Activated gamma-delta T cell treated with anti-CD3 and anti-CD28 coated beads, Interleukin-2, amount 50 U/mL, for 16 hours (primary cell): ENCODE measurements at regions not wholly inside any gene's neighbourhood (a gene's known extent, or its start where the extent isn't known, plus 50 kb on each side); places are given as distances from the start of the nearest gene placed in this dataset.
"Not testable (repeated sequence)": the region's sequence is repeated elsewhere in the genome, so short reads cannot be mapped to it uniquely, and the experiment has no call there.

Source experiments
- DNase-seq: peaks from one replicate; pipeline ENCODE4 v3.0.0-alpha.2; 2020; ENCODE audit warnings: low read depth

DNA sequence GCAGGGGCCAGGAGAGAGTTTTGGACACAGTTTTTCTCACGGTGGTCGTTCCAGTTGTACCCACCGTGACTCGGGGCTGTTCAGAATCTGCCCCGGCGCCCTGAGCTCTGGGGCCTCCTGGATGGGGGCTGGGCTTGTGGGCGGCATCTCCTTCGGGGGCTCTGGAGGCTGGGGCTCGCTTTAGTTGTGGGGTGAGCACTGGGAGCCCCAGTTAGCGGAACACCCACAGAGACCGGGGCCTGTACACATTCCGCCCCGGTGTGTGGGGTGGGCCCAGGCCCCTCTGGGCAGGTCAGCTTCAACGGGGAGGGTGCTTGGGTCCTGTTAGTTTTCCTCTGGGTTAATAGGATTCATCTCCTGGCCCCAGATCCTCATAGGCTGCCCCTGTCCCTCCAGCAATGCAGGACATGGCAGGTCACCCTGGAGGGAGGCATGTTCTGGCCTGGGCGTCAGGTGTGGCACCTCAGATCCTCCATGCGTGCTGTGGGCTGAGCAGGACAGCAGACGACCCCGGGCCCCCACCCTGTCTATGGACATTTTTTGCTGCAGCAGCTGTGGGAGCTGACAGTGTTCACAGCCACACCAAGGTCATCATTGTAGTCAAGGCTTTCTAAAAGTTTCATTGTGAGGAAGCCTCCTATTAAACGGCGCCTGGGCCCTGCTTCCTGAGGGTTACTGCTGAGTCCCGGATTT is 393.2 kb downstream of the TMEM121 start:
- DNase-seq = no peak

DNA sequence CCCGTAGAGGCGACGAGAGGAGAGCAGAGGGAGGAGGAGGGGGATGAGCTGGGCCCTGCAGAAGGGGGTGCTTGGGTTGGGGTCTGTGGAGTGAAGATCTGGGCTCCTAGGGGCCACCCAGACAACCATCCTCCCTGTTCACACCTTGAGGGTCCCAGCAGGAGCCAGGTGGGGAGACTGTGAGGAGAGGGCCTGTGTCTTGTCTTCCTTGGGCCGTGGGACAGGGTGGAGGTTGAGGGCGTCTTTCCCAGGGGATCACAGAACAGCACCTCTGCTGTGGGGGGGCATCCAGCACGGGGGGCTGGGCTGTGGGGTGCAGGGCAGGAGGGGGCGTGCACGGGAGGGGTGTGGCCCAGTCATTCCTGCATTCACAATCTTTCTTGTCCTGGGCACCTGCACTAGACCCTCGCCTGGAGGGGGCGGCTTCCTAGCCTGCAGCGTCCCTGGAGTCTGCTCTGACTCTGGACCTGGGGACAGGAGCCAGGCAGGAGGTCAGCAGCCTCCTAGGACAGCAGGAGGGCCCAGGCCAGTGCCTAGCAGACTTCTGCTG is 393.8 kb downstream of the TMEM121 start:
- not testable (repeated sequence) for DNase-seq

DNA sequence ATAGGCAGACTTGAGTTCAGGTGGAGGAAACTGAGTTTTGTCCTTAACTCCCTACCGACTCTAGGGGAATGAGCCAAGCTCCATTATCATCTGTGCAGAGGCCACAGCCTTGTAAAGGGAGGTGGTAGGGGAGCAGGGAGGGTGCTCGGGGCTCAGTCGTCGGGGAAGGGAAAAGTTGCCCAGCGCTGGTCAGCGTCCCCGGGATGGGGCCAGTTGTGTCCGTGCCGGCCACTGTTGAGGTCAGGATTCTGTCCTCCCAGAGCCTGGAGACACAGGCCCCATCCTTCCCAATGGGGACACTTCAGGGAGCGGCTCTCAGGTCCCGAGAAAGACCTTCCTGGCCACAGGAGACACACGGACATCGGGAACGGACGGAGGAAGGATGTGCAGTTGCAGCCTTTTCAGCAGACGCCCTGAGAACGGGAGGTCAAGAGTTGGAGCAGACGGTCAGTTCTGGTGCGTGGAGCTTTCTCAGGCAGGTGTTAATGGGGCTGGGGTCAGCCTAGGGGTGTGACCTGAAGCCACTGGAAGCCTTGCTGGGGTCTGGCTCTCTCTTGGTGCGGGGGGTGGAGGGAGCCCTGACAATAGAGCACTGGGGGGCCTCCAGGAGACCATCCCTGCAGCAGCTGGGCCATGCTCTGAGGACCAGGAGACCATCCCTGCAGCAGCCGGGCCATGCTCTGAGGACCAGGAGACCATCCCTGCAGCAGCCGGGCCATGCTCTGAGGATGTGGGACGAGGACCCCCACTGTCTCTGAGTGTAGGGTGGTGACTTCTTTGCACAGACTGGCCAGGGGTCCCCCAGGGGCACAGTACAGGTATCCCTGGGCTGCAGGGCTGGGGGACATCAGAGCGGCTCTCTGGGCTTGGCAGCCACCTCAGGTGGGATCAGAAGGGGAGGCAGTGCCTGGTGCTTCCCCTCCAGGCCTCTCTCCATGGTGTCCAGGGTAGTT is 394.7 kb downstream of the TMEM121 start:
- DNase-seq = not testable (repeated sequence)

DNA sequence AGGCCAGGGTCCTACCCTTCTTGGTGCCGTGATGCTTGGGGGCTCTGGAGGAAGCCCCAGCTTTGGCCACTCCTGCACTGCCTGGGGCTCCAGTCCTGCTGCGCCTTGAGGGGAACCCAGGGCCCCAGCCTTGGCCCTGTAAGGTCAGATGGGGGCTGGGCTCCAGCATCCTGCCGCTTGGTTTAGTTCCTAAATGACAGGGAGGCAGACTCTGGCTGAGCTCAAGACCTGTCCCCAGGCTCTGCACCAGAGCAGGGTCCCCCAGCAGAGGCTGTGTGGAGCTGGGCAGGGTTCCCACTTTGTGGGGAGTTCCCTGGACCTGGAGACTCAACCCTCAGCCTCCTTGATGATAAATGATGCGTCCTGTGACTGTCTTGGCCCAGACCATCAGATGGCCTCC is 395.4 kb downstream of the TMEM121 start:
- not testable (repeated sequence) for DNase-seq

DNA sequence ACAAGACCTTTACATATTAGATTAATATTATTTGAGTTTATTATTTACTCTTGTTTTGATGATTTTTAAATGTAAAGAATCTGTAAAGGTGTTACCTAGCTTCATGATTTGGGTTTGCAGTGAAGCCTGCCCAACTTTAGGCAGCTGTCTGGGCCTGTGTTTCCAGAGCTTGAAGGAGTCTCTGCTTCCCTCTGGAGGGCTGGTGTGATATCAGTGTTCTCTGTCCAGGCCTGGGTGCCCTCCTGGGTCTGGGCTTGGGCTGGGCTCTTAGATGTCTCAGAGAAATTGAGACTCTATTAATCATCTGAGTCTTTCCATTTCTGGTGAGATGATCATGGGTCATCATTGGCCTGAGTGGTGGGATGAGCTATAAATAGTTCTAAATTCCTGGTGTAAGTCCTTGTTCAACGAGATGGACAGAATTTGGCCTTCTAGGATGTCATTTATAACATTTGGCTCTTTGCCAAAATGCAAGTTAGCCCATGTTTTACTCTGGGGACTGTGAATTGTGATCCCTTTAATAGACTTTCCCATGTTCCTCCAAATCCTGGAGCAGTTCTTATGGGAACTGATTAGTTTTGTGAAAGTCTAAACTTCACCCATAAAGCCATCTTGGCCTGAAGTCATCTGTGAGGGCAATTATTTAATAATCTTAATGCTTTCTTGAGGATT is 397.3 kb downstream of the TMEM121 start:
- DNase-seq = not testable (repeated sequence)

DNA sequence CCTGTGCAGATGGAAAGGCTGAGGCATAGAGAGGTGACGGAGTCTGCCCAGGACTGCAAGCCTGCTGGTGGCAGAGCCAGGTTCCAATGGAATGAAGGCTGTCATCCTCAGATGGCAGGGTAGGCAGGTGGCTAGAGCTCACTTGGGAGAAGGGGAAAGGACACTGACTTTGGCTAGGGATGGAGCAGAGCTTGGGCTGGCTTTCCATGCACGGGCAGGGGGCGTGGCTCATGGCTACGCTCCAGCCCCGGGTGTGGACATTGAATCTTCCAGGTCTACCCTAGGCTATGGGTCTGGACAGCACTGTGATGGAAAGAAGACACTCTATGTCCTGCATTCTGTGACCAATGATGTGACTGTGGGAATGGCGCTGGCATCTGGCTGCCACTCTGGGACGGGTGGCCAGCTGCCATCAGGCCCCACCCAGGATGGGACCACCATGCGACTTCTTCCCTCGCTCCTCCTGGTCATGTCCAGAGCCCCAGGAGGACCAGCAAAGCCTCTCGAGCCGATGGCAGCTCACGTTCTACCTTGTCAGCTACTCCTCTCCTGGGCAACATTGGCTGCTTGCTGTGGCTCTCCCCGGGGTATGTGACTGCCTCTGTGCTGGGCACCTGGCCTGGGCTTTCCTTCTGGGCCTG is 398.7 kb downstream of the TMEM121 start:
- no peak for DNase-seq

DNA sequence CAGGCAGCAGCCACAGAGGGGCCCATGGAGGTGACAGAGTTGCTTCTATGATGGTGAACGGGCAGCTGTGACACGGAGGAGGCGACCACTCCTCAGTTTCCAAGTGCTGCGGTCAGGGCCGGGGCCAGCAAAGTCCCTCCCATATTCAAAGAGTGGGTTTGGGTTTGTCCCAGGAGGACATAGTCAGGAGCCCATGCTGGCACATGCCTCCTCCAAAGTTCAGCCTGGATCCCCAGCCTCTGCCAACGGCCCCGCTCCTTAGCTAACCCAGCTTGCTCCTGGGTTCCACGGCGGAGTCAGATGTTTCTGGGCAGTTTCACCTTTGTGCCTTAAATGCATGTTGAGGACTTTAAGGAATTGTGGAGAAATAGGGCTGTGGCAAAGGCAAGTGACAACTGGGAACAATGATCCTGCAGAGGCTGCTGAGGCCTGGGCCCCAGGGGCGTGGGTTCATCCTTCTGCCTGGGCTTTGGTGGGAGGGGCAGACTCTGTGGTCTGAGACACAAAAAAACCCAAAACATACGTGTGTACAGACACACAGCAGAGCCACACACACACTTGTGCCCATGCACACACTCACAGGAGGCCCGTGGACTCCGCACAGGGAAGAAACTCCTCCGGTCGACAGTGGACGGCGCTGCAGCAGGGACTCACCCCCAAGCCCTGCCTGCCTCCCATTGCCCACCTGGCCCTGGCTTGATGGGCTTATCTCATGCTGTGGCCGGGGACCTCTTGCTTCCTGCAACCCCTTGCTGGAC is 399.4 kb downstream of the TMEM121 start:
- DNase-seq = no peak

DNA sequence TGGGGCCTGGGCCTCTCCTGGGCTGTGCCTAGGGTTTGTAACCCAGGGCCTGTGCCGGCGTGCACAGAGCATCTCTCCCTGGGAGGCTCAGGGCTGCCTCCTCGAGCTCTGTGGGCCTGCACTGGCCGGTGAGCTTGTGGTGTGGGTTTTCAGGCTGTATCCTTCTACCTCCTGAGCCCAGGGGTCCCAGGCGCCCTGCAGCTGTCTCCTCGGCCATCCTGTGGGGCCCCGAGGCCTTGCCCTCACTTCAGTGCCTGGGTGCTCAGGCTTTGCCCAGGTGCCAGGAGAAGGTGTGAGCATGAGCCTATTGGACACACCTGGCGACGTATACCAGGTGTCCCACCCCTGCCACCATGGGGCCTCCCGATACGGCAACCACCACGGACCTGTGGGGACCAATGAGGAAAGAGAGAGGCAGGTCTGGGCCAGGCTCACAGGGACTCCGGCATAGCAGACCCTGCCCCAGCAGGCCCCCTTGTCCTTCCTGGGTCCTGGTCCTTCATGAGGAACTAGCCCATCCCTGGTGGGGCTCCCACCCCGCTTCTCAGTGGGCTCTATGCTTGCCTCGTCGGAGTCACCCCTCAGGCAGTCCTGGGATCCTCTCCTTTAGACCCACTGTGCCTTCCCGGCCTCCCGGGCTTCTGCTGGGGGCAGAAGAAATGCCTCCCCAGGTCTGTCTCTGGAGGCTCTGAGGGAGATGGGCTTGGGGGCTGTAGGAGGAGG is 400.2 kb downstream of the TMEM121 start:
- DNase-seq = no peak

DNA sequence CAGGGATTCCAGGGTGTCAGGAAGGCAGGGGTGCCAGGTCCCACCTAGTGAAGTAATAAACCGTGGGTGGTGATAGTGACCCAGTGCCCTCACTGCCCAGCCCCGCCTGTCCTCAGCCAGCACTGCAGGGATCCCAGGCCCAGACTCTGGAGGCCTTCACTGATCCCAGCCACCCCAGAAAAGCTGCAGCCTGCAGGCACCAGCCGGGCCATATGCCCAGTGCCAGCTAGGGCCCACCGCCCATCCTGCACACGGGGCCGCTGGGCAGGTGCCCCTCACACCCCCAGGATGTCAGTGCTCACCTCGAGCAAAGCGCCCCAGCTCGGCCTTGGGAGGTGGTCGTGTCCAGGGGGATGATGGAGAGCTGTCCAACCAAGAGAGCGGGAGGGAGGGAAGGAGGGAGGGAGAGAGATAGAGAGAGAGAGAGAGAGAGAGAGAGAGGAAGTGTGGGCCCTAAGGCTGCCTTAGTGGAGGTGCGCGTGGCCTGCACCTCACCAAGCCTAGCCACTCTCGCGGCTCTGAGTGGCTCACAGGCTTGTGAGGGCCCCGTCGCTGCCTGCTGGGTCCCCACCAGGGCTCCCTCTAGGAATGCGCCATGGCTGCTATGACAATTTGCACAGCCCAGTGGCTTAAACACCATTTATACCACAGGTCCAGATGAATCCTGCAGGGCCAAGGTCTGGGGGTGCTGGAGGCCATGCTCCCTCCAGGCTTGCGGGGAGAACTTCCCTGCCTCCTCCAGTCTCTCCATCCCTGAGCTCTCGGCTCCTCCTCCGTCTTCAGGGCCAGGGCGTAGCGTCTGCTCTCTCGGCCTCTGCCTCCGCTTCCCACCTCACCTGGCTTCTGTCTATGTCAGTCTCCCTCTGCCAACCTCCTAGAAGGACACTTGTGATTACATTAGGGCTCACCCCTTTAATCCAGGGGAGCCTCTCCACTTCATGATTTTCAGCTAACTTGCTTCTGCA is 401.0 kb downstream of the TMEM121 start:
- no peak for DNase-seq

DNA sequence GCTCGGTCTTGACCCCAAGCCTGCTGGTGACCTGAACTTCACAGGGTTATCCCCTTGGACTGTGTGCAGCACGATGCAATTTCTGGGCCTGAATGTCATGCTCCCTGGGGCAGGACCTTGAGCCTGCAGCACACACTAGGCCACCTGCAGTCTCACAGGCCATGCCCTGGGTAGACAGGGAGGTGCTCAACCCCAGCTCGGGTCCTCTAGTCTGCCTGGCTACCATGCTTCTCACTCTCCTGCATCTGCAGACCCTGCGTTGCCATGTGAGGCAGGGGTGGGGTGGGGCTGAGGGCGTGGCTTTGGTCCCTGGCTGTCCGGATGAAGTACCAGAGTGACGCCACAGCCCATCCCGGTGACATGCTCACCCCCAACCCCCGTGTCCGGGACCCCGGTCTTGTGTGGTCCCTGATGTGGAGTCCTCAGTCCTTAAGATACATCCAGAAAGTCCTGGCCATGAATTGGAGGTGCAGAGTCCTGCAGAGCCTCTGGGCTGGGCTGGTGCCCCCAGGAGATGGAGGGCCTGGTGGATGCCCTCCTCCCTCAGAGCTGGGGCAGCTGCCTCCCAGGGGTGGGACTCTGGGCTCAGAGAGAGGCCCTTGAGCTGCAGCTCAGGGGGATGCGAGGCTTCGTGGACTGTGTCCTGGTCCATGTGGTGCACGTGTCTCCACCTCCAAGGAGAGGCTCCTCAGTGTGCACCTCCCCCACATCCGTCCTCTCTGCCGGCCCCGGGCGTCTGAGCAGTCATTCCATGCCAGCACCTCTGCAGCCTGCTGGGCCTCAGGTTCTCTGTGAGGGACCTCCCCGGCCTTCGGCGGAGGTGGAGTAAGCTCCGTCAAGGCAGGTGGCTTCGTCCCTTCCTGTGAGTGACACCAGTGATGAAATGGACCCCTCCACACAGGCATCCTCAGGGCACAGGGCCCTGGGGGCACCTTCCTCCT is 402.1 kb downstream of the TMEM121 start:
- not testable (repeated sequence) for DNase-seq

DNA sequence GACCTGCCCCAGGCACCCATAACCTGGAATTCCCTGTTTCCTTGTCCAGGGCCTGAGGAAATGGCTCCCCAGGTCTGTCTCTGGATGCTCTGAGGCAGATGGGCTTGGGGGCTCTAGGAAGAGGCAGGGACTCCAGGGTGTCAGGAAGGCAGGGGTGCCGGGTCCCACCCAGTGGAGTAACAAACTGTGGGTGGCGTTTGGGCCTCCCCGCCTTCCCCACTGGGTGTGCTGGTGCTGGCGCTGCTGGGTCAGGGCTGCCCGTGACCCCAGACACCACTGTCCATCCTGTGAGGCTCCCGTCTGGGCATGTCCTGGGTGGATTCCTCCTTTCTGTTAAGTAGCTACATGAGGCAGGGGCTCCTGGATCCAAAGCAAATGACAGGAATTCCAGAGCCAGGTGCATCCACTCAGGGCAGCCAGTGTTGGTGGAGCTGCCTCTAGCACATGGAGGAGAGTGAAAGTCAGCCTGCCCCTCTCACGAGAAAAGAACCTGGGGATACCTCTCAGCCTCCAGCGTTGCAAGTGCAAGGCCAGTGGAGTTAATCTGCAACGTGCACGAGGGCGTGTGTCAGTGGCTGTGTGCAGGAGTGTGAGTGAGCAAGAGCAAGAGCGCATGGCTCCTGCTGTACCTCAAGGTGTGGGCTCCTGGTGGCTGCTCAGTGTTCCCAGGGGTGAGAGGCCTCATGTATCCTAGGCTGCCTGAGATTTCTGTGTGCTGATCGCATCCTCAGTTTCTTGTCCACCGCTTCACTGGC is 403.1 kb downstream of the TMEM121 start:
- DNase-seq = no peak

DNA sequence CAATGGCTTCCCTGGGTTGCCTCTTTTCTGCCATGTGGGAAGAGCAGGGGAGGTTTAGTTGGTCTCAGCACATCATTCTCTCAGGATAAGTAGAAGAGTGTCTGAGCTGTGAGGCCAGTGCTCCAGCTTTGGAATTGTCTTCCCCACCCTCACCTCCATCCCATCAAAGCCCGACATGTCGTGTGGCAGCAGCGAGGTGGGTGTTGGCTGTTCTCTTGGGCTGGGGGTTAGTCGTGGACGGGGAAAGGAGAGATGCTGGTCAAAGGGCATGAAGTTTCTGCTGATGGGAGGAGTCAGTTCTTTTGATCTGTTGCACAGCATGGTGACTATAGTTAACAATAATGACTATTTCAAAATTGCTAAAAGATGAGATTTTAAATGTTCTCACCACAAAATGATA is 404.2 kb downstream of the TMEM121 start:
- no peak for DNase-seq

DNA sequence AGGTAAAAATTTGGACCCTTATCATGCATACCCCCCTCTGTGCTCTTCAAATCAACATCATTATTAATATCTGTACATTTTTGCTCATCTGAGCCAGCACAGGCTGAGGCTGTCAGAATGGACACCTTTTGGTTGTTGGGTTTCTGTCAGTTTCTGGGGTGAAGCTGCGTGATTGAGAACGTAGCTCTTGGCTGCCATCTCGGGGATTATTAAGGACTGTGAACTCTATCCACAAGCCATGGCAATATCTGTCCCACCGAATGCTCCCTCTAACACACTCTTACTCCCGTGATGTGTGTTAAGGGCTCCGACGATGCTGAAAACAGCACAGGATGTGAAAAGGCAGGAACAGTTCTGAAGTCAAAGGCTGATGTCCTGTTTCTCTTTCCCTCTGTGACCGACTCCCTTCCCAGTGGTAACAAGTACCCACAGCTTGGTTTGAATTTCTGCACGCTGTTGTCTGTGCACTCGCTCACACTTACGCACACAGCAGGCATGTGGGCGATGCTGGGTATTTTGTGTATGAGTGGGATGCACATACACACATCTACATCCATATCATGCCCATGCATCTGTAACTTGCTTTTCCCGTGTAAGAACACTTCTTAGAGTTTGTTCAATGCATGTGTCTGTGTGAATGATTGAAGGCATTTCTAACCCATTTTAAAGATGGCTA is 405.6 kb downstream of the TMEM121 start:
- no peak for DNase-seq

DNA sequence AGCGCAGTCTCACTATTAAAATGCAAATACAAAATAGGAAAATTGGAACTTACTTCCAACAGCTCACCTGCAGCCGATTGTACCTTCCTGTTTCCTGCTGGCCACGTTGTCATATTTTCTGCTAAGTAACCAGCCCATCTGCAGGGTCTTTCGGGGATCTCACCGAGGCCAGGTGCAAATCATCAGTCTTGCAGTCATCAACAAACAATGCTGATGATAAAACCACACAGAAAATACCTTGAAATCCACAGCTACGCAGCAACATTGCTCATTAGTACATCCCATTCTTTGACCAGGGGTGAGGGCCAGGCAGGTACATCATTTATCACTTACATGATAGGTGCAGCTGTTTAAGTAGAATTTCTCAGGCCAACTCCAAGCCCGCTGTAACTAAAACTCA is 406.9 kb downstream of the TMEM121 start:
- DNase-seq = no peak

DNA sequence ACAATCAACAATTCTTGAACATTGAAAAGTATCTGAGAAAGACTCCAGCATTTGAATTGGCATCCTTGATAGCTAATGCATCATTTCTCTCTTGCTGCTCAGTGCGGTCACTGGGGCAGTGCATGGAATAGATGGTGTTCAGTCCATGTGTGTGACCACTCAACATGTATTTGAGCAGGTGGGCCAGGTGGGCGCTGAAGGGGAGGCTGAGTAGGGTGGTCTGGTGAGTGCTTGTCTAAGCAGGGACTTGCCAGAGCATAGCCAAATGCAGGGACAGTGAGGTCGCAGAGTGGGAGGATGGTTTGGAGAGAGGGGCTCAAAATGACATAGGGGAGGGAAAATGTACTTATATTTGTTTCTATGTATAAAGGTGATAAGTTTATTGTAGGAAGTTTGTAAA is 409.0 kb downstream of the TMEM121 start:
- DNase-seq = no peak

DNA sequence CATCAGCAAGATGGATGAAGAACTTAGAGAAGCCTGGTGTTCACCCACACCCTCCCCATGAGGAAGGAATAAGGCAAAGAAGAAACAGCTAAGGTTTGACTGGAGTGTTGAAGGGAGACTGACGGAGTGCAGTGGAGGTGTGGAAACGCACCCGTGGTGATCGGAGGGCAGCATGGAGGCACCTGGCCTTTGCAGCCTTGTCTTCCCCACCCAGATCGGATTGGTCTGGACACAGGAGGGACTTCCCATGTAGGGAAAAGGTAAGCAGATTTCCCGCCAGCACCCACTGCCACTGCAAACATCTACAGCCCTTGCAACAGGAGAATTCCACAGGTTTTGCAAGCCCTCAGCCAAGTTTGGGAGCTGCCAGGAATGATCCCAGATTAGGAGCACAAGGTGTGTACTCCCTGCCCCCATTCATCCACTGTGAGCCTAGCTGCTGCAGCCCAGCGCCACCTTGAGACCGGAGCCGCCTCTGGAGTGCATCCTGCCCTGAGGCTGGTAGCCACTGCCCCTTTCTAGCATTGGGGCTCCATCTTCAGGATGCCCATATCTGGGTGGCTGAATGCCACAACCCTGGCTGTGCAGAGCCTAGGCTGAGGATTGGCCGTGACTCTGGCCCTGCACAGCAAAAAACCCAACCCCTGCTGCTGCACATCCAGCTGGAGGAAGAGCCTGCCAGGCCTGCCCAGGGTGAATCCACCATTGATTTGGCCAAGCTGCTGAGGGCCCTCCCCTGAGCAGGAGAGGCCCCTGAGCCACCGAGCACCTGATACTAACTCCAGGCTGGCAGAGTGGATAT is 411.1 kb downstream of the TMEM121 start:
- no peak for DNase-seq
